ENCODE measurements at regions not wholly inside any gene's neighbourhood (a gene's known extent, or its start where the extent isn't known, plus 50 kb on each side); places are given as distances from the start of the nearest gene placed in this dataset.

GRCh38 chr5:103397739-103398581, 139.4 kb downstream of the MACIR start:
- DNase-seq (ENCODE audit: low read depth in 2 of 2) = peak in 1 of 2 donors; percentile 2
- TF ChIP-seq, protein P1, sequence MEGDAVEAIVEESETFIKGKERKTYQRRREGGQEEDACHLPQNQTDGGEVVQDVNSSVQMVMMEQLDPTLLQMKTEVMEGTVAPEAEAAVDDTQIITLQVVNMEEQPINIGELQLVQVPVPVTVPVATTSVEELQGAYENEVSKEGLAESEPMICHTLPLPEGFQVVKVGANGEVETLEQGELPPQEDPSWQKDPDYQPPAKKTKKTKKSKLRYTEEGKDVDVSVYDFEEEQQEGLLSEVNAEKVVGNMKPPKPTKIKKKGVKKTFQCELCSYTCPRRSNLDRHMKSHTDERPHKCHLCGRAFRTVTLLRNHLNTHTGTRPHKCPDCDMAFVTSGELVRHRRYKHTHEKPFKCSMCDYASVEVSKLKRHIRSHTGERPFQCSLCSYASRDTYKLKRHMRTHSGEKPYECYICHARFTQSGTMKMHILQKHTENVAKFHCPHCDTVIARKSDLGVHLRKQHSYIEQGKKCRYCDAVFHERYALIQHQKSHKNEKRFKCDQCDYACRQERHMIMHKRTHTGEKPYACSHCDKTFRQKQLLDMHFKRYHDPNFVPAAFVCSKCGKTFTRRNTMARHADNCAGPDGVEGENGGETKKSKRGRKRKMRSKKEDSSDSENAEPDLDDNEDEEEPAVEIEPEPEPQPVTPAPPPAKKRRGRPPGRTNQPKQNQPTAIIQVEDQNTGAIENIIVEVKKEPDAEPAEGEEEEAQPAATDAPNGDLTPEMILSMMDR (IDR thresholded peaks at IDR 0.05; ENCODE audit: low read depth, low read length) = no peak
- no peak overlapping the region for H3K4me3 ChIP-seq (replicated peaks in 1 of 2; ENCODE audit: low read depth in 2 of 2, low read length in 2 of 2)

GRCh38 chr5:103394676-103395075, 136.1 kb downstream of the MACIR start:
- no peak overlapping the region for H3K4me3 ChIP-seq (replicated peaks in 1 of 2; ENCODE audit: low read depth in 2 of 2, low read length in 2 of 2)
- TF ChIP-seq, protein P1 (IDR thresholded peaks at IDR 0.05; ENCODE audit: low read depth, low read length) = no peak
- peak; percentile 9 to 18 for DNase-seq (ENCODE audit: low read depth in 2 of 2)

DNA sequence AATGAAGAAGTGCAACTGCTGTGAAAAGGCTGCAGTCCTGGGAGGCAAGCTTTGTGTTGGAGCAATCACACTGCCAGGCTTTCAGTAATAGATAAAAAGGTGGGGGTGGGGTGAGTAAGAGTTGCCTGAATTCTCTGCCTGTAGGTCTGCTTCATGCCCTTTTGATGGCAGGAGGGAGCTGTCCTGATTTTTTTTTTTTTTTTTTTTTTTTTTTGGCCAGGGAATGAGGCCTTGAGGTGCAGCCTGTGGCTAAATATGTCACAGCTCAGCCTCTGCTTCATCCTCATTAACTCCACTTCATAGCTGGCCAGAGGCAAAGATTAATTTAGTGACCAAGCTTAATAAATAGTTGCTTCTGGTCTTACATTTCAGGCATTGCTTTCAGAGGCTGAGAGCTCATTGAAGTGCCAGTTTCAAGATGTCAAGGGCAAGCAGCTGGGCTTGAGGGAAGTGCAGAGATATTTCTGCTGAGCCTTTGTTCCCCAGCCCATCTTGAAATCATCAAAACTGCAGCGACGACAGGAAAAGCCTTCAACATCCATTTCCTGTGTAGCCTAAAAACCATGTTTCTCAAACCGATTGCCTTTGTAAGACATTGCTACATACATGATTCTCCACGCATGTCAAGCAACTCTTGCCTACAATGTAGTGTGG, 134.7 kb downstream of the MACIR start:
- DNase-seq (ENCODE audit: low read depth in 2 of 2) = peak; percentile 65 to 80
- TF ChIP-seq, protein P1 (IDR thresholded peaks at IDR 0.05; ENCODE audit: low read depth, low read length) = peak; percentile 37
- H3K4me3 ChIP-seq (replicated peaks in 1 of 2; ENCODE audit: low read depth in 2 of 2, low read length in 2 of 2) = no peak overlapping the region

DNA sequence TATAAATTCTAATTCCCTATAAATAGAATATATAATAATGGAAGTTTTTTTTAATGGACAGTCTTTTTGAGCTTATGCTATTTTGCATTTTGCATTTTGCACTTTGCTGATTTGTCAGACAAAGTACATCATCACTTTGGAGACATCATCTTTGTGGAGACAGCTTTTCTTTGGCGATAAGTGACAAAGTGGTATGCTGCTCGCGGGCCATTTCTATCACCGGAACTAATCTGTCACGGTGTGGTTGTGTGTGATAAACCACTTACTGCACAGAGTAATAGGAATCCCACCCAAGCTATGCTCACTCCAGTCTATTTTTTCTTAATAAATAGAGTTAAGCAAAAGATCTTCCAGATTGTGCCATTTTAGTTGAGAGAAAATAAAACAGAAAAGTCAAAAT, 133.1 kb downstream of the MACIR start:
- no peak overlapping the region for H3K4me3 ChIP-seq (replicated peaks in 1 of 2; ENCODE audit: low read depth in 2 of 2, low read length in 2 of 2)
- DNase-seq (ENCODE audit: low read depth in 2 of 2) = no peak
- TF ChIP-seq, protein P1 (IDR thresholded peaks at IDR 0.05; ENCODE audit: low read depth, low read length) = no peak

- no peak for DNase-seq (ENCODE audit: low read depth in 2 of 2)
- H3K4me3 ChIP-seq (replicated peaks in 1 of 2; ENCODE audit: low read depth in 2 of 2, low read length in 2 of 2) = no peak overlapping the region
- TF ChIP-seq, protein P1 (IDR thresholded peaks at IDR 0.05; ENCODE audit: low read depth, low read length) = no peak
These were observed 131.3 kb downstream of the MACIR start for GRCh38 chr5:103389846-103390245.

DNA sequence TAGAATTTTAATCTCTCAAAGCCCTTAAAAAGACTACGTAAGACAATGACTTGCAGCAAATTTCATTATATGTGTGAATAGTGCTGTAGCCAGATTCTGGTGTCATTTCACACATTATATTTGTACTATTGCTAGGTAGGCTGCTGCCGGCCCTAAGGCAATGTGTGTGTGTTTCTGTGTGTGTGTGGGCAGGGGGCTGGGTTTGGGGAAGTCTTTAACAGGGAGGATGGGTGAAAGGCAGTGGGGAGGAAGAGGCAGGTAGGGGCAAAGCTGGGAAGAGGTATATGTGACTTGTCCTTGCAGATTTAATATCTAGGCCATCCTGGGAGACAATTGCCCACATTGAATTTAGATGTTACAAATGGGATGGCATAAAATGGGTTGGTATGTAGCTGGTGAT, 130.8 kb downstream of the MACIR start:
- DNase-seq (ENCODE audit: low read depth in 2 of 2) = no peak
- no peak overlapping the region for H3K4me3 ChIP-seq (replicated peaks in 1 of 2; ENCODE audit: low read depth in 2 of 2, low read length in 2 of 2)
- TF ChIP-seq, protein P1 (IDR thresholded peaks at IDR 0.05; ENCODE audit: low read depth, low read length) = no peak

Measured in cardiac fibroblast (primary cell).